SH-SY5Y (cell line): ENCODE measurements at regions not wholly inside any gene's neighbourhood (a gene's known extent, or its start where the extent isn't known, plus 50 kb on each side); places are given as distances from the start of the nearest gene placed in this dataset.
A peak's percentile ranks its signal among the peaks of the same experiment; 100 is the strongest.

Experiments
- GATA2 ChIP-seq: IDR thresholded peaks from 2 replicates; pipeline ENCODE4 v1.6.1; 2011; ENCODE audit warnings: mild to moderate bottlenecking, low read depth, low read length
- GATA3 ChIP-seq: IDR thresholded peaks from 2 replicates; pipeline ENCODE4 v1.6.1; 2011; ENCODE audit warnings: low read depth, mild to moderate bottlenecking, low read length, moderate library complexity

DNA sequence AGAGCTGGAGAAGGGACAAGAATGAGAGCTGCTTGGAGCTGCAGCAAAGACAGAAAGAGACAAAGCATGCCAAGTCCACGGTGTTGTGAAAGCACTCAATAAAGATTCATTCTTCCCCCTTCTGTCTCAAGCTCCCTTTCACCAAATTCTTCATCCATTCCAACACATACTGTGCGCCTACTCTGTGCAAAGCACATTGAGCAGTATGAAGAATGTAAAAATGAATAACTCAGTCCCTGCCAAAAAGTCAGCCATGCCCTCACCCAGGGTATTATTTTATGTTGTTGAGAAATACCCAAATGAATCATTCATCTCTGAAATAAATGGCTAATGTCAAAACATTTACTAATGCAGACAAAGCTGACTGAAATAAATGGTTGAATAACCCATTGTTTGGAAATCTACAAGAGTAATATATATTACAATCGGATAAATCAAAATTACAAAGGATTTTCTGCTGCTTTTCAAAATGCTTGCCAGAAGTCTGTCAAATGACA is 282.9 kb upstream of the IRX5 start:
- no peak for TF ChIP-seq GATA2
- TF ChIP-seq GATA3 = no peak

DNA sequence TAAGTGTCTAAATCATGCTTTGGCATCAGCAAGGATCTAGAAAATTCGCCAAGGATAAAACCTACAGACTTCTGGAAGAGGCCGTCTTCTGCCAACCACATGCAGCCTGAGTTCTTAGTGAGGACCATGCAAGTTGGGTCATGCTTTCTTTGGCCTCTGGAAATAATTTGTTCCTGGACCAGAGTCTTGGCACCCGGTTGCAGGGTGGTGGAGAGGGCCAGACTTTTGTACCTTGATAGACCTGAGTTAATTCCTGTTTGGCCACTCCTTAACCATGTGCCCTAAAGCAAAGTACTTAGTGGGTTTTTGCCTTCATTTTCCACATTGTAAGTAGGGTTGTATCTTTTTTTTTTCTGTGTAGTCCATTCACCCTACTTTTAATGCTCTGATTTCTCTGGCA is 283.4 kb upstream of the IRX5 start:
- no peak for TF ChIP-seq GATA3
- TF ChIP-seq GATA2 = no peak

DNA sequence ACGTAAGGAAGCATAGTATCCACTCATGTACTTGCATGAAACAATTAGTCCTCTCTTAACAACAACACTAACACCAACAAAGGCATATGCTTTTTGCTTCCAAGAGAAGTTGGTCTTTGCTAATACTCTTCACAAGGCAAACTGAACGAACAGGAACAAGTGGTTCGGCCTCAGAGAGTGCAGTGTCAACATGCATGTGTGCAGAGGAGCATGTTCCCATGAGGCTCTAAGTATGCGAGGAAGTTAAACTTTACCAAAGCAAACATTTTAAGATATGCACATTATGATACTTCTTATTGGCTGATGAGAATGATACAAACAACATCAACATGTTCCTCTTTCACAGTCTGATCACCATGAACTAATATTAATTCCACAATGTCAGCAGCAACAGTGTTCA is 285.3 kb upstream of the IRX5 start:
- no peak for TF ChIP-seq GATA3
- TF ChIP-seq GATA2 = no peak

DNA sequence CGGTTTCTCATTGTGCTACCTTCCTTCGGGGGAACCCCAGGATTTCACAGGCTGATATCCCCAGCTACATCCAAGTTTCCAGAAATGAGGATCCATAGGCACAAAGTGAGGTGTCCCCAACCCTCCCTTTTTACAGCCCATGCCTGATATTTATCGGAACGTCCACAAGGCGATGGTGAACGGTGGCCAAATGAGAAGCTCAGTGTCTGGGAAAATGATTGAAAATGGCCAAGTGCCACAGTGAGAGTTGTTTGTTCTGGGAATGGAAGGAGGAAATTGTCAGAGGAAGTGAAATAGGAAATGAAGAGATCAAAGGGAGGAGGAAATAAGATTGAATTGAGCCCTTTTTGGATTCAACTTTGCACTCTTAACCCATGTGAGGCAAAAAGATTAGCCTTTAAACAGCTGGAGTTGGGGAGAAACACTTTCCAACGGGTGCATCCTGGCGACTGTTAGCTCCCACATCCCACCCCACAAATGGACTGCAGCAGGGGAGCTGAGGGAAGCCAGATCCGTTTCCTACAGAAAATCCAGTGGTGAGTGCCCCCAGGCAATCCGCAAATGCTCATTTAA is 294.4 kb upstream of the IRX5 start:
- TF ChIP-seq GATA2 (no peak), GATA3 (no peak)

DNA sequence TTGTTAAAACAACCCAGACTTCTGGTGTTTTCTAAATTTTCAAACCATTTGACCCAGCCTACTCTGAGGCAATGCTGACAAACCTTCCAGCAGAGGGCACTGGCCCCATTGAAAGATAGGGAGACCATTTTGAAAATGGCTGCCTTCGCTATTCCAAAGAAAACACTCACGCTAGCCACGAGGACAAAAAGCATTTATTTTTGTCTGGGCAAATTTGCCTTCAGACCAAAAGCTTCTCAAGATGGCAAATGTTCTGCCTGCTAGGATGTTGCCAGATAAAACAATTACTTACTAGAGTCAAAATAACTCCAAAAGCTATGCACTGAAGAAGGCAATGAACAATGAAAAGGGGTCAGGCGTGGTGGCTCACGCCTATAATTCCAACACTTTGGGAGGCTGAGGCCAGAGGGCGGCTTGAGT is 296.7 kb upstream of the IRX5 start:
- no peak for TF ChIP-seq GATA2
- no peak for TF ChIP-seq GATA3

DNA sequence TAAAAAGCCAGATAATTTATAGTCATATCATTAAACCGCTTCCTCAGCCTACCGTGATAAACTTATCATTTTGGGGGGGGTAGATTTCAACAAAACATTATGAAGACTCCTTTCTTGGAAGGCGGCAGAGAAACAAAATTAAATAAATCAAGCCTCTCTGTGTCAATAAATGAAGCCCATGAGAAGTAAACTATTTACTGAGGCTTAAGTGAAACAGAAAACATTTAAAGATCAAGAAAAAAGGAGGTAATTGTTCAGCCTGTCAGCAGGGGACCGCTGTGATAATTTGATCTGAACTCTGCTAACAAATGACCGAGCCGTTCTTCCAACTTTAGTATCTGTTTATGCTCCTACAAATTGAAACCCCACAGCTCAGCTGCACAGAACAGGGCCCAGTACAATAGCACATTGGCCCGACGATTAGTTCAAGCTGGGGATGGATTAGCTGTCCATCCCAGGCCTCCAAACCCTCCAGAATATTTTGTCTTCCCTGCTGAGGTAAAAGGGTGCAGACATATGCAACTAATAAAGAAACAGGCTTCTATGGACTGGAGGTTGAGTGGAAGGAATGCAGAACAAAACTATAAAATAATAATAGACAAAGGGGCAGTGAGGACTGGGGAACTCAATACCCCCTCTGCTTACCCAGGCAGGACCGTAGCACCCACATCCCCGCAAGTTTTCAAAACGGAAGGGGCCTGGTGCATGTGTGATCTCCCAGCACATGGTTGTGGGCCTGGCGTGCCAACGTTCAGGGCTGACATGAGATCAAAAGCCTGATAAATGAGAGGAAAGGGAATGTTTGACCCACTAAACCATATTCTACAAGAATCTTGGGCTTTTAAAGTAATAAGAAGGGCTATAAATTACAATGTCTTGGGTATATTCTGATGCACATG is 298.1 kb upstream of the IRX5 start:
- TF ChIP-seq GATA2 (peak; percentile 43; the same call in 1 of the 2 replicates), GATA3 (0 out of 2 replicates have a peak, but pooled peaks have one; percentile 4)

DNA sequence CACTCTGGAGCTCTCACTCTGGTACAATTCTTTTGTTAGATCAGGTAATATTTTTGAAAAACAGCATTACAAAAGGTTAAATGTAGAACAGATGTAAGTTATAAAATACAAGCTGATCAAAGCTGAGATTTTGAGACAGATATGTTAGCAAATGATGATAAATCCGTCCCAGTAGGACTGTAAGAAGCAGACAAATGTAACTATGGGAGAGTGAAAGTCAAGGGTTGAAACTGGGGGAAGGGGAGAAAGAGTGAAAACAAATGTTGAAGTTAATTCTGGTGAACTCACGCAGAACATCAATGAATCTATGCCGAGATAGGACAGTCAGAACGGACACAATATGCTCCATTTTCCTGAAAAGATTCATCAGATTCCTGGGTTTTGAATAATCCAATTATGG is 298.9 kb upstream of the IRX5 start:
- TF ChIP-seq GATA3 (no peak), GATA2 (peak; percentile 35; the same call in 1 of the 2 replicates)

DNA sequence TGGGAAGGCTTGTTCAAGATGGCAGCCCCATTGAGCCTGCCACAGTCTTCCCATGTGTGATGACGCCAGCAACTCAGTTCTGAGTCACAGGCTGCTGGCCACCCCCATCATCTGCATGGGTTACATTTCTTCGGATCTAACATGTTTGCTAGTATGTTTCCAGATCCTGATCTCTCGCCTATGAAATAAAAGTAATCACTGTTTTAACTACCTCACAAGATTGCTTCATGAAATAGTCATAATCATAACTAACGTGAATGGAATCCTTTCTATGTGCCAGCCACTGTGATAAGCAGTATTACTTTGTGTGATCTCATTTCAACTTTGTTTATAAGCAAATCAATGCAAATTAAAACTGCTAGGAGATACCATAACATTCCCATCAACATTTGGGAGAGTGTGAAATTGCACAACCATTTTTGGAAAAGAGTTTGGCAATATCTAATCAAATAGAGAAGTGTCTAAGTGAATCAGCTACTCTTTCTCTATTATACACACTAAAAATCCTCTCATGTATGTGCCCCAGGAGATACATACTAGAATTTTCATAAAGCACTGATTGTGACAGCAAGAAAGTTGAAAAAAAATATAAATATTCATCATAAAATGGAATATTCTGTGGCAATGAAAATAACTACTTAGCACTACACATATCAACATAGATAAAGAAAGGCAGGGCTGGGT is 300.2 kb upstream of the IRX5 start:
- no peak for TF ChIP-seq GATA2
- no peak for TF ChIP-seq GATA3

DNA sequence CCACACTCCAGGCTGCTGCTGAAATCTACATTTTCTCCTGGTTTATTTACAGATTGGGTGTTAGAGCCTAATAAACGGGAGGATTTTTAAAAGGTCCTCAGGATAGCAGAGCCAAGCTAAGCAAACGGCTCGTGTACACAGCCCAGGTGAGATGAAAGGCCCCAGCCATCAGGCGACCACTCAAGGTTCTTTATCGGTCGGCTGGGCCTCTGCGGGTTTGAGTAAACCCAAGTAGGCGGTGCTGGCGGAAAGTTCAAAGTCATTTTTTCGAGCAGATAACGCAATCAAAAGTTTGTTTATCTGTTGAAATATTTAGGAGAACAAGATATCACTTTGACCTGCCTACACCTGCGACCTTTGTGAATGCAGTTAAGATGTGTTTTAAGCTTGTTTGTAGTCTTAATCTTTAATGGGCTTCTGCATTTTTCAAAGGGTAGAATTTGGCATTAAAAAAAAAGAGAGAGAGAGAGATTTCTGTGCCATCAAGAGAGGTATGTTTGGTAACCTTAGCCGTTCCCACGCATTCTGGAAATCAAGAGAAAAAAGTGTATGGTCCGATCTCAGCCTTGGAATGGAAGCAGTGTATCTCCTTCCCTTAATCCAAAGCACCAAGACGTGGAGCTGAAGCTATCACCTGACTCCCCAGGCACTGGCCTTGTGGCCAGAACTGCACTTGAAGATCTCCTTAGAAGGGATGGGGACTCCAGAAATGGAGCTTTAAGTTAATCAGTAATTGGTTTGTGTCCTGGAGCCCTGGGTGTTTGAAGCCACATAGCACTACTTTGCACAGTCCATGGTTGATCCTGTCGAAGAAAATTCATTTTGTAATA is 301.7 kb upstream of the IRX5 start:
- TF ChIP-seq GATA2 (no peak), GATA3 (no peak)

DNA sequence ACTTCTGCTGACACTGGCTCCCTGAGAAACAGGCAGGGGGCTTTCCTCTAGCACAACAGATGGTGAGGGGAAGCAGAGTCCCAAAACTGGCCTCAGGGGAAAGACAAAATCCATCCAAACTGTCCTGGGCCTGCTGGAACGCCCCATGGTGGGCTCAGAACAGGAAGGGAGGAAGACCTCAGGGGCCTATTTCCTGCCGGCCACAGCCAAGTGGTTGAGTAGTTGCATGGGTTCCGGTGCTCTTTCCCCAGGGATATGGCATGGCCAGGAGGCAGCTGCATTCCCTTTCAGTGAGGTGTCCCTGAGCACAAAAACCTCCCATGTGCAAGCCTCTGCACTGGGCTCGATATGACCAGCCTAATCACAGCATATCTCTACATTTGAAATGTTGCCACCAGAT is 303.0 kb upstream of the IRX5 start:
- TF ChIP-seq GATA3 = no peak
- no peak for TF ChIP-seq GATA2

DNA sequence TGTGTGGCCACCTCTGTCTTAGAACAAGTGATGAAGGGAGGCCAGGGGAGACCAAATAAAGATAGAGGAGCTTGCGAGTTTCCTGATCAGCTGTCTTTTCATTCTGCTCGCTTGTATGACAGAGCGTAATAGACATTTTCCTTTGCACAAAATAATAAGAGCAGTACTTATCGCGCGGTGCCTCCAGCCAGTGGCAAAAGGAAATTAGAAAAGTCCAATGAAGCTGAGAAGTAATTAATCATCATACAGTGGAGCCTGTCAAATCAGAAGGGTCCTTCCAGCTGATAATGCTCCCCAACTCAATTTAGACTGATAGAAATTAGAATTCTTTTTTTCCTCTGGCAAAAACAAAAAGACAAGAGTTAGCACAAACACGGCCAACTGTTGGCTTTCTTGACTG is 307.0 kb upstream of the IRX5 start:
- TF ChIP-seq GATA2 = no peak
- TF ChIP-seq GATA3 = no peak

DNA sequence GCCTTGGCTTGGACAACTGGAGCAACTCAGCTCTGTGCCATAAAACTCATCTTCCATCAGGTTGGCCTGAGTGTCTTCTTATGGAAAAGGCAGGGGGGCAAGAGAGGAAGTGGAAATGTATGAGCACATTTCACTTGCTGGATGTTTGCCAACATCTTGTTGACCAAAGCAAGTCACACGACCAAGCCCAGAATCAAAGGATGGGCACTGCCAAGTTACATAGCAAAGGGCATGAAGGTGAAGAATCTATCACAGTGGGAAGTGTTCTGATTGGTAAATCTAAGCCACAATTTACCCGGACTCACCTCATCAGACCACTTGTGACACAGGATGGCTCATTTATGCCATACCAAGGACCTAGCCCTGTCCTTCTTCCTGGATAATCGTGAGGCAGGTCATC is 310.5 kb upstream of the IRX5 start:
- TF ChIP-seq GATA3 (no peak), GATA2 (no peak)

DNA sequence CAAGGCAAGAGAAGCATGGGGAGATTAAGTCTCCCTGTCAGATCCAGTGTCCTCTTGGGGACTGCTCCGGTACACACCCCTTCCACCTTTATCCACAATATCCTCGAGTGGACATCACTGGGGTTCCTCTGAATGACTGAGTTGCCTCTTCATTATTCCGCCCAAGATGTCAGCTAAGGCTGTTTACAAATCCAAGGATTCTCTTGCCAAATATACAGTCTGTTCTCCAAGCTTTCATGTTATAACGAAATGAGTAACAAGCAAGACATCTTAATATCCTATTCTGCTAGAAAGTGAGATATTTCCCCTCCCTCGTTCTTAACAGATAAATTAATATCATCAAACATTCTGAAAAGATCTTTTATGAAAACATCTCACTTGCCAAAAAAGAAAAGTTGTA is 314.1 kb upstream of the IRX5 start:
- TF ChIP-seq GATA3 (no peak), GATA2 (no peak)
